Activated T-cell treated with anti-CD3 and anti-CD28 coated beads, Interleukin-2, amount 50 U/mL, for 48 hours (primary cell): ENCODE measurements at regions not wholly inside any gene's neighbourhood (a gene's known extent, or its start where the extent isn't known, plus 50 kb on each side); places are given as distances from the start of the nearest gene placed in this dataset.

Experiments
- DNase-seq, 2 experiments: peaks; one replicate each; pipeline ENCODE4 v3.0.0-alpha.2; 2020

- no peak for DNase-seq
These were observed 472.4 kb upstream of the MGMT start for GRCh38 chr10:128994598-128995143.

GRCh38 chr10:128995676-128996075 lies 471.4 kb upstream of the MGMT start:
- no peak for DNase-seq

GRCh38 chr10:128996092-128996491 lies 470.9 kb upstream of the MGMT start:
- DNase-seq: no peak

GRCh38 chr10:128998101-128998805 lies 468.8 kb upstream of the MGMT start:
- no peak for DNase-seq

- DNase-seq: no peak
These were observed 462.6 kb upstream of the MGMT start for GRCh38 chr10:129004398-129004797.

- no peak for DNase-seq
These were observed 462.0 kb upstream of the MGMT start for GRCh38 chr10:129005080-129005479.

GRCh38 chr10:129005804-129006203 lies 461.2 kb upstream of the MGMT start:
- no peak for DNase-seq

- no peak for DNase-seq
These were observed 448.5 kb upstream of the MGMT start for GRCh38 chr10:129018511-129018910.

- DNase-seq: no peak
These were observed 446.2 kb upstream of the MGMT start for GRCh38 chr10:129020651-129021330.

- DNase-seq: no peak
These were observed 445.3 kb upstream of the MGMT start for GRCh38 chr10:129021594-129022304.

GRCh38 chr10:129023082-129023481 lies 444.0 kb upstream of the MGMT start:
- no peak for DNase-seq

- no peak for DNase-seq
These were observed 443.0 kb upstream of the MGMT start for GRCh38 chr10:129024046-129024445.

GRCh38 chr10:129025787-129026186 lies 441.3 kb upstream of the MGMT start:
- DNase-seq: no peak

- no peak for DNase-seq
These were observed 439.1 kb upstream of the MGMT start for GRCh38 chr10:129027906-129028305.

- no peak for DNase-seq
These were observed 438.6 kb upstream of the MGMT start for GRCh38 chr10:129028451-129028850.

GRCh38 chr10:129029051-129029450 lies 438.0 kb upstream of the MGMT start:
- DNase-seq: no peak

- DNase-seq: no peak
These were observed 437.0 kb upstream of the MGMT start for GRCh38 chr10:129029851-129030602.

- no peak for DNase-seq
These were observed 436.5 kb upstream of the MGMT start for GRCh38 chr10:129030603-129030895.

GRCh38 chr10:129030996-129031843 lies 435.8 kb upstream of the MGMT start:
- DNase-seq: peak; percentile 50 to 55

- DNase-seq: no peak
These were observed 435.2 kb upstream of the MGMT start for GRCh38 chr10:129031844-129032150.

- no peak for DNase-seq
These were observed 434.4 kb upstream of the MGMT start for GRCh38 chr10:129032372-129033313.
